PC-3 (cell line): ENCODE measurements at regions not wholly inside any gene's neighbourhood (a gene's known extent, or its start where the extent isn't known, plus 50 kb on each side); places are given as distances from the start of the nearest gene placed in this dataset.

Experiments
- ATAC-seq: fragments of 200-7000 bp; cut with Tn5 transposase; 2 replicates; pipeline ENCODE4 v1.9.1; 2020; ENCODE audit warnings: mild to moderate bottlenecking, moderate library complexity
- BruUV-seq: library from RNA; stranded (reverse); fragments of 400-500 nt; replicated peaks from 2 replicates; lab custom pipeline; 2021; lab: Mats Ljungman, UMichigan
- CTCF ChIA-PET: fragments of 300-600 bp; sonication (Branson Sonifier 250); formaldehyde crosslinking; loops from one replicate; lab custom pipeline; 2022; ENCODE audit warnings: antibody characterized with exemption; lab: Charles Lee
- POLR2A ChIA-PET: fragments of 300-600 bp; sonication (Branson Sonifier 250); formaldehyde crosslinking; loops from one replicate; lab custom pipeline; 2022; ENCODE audit warnings: antibody characterized with exemption; ENCODE audit not compliant: unreplicated experiment; lab: Charles Lee
- DNase-seq: peaks from one replicate; pipeline ENCODE4 v3.0.0-alpha.2; 2015
- H2AFZ ChIP-seq: fragments of 300-600 bp; sonication (generic); 2 replicates; pipeline ENCODE4 v1.6.0; 2016; ENCODE audit warnings: antibody characterized with exemption, low read length
- H3F3A ChIP-seq: fragments of 300-600 bp; sonication (generic); one replicate; pipeline ENCODE4 v1.6.0; 2017; ENCODE audit warnings: antibody characterized with exemption, low read length, control low read depth, mild to moderate bottlenecking; ENCODE audit not compliant: unreplicated experiment
- H3K27ac ChIP-seq: fragments of 300-600 bp; sonication (generic); 2 replicates; pipeline ENCODE4 v1.5.1; 2016; ENCODE audit warnings: mild to moderate bottlenecking, low read length
- H3K27me3 ChIP-seq: fragments of 300-600 bp; sonication (generic); 2 replicates; pipeline ENCODE4 v1.6.1; 2016; ENCODE audit warnings: low read length, mixed read lengths
- H3K36me3 ChIP-seq: fragments of 300-600 bp; sonication (generic); 2 replicates; pipeline ENCODE4 v1.6.1; 2016; ENCODE audit warnings: low read depth, mixed run types, low read length, mixed read lengths
- H3K4me1 ChIP-seq: fragments of 300-600 bp; sonication (generic); 2 replicates; pipeline ENCODE4 v1.5.1; 2016; ENCODE audit warnings: low read length; ENCODE audit not compliant: insufficient read depth
- H3K4me2 ChIP-seq: fragments of 300-600 bp; sonication (generic); 2 replicates; pipeline ENCODE4 v1.6.0; 2016; ENCODE audit warnings: low read length
- H3K4me3 ChIP-seq: fragments of 300-600 bp; sonication (generic); 2 replicates; pipeline ENCODE4 v1.5.1; 2016; ENCODE audit warnings: mild to moderate bottlenecking, low read length, mixed read lengths
- H3K79me2 ChIP-seq: fragments of 300-600 bp; sonication (generic); 2 replicates; pipeline ENCODE4 v1.6.1; 2017; ENCODE audit warnings: low read length, mixed read lengths
- H3K9ac ChIP-seq: fragments of 300-600 bp; sonication (generic); 2 replicates; pipeline ENCODE4 v1.6.0; 2016; ENCODE audit warnings: mild to moderate bottlenecking, low read length
- H3K9me2 ChIP-seq: fragments of 300-600 bp; sonication (generic); replicated peaks from 2 replicates; pipeline ENCODE4 v1.6.1; 2016; ENCODE audit warnings: mixed run types, low read length, mixed read lengths
- H3K9me3 ChIP-seq: fragments of 300-600 bp; sonication (generic); 2 replicates; pipeline ENCODE4 v1.6.1; 2016; ENCODE audit warnings: low read length, mixed read lengths
- H4K20me1 ChIP-seq: fragments of 300-600 bp; sonication (generic); 2 replicates; pipeline ENCODE4 v1.6.1; 2016; ENCODE audit warnings: low read length, mixed read lengths
- EZH2 ChIP-seq: fragments of 300-600 bp; sonication (generic); IDR thresholded peaks from one replicate; pipeline ENCODE4 v1.6.1; 2017; ENCODE audit warnings: antibody characterized with exemption, mild to moderate bottlenecking, low read length; ENCODE audit not compliant: unreplicated experiment
- EZH2phosphoT487 ChIP-seq: fragments of 300-600 bp; sonication (generic); IDR thresholded peaks from 2 replicates; pipeline ENCODE4 v1.6.1; 2018; ENCODE audit warnings: mild to moderate bottlenecking, antibody characterized with exemption, low read length, borderline replicate concordance
- intact Hi-C: fragments of 100-400 bp; cut with micrococcal nuclease; formaldehyde crosslinking; loops from 2 replicates; pipeline ENCODE4 v1.9.0; 2023
- TF ChIP-seq, protein P1 (sequence below): fragments of 300-600 bp; sonication (generic); conservative IDR thresholded peaks from 2 replicates; pipeline ENCODE4 v1.5.1; 2017; ENCODE audit warnings: antibody characterized with exemption, low read depth, mild to moderate bottlenecking, low read length

DNA sequence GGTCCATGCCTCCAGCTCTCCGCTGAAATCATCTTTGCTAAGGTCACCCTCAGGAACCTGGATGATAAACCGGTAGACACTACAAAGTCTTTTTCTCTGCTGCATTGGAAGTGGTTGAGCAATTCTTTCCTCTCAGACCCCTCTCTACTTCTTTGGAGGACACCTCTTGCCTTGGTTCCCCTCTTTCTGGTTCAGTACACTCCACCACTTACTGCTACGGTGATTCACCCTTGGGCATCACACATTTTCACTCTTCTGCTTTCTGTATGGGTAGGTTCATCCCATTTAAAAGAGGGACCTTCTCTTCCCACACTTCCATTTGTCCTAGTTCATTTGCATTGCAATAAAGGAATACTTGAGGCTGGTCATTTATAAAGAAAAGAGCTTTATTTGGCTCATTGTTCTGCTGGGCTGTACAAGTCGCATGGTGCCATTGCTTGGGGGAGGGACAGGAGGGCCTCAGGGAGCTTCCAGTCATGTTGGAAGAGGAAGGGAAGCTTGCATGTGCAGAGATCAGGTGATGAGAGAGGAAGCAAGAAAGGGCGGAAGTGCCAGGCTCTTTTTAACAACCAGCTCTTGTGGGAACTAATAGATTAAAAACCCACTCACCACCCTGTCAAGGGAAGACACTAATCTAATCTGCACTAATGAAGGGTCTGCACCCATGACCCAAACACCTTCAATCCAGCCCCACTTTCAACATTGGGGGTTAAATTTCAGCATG, 149.7 kb upstream of the TMEM170B start:
- no peaks in the 10 kb centered on the region for H3K9me2 ChIP-seq
- ChIA-PET CTCF (no interaction called here), POLR2A (no interaction called here)
- no peak overlapping the region for H3K4me3 ChIP-seq
- no peaks in the 10 kb centered on the region for H3K79me2 ChIP-seq
- H2AFZ ChIP-seq, result no peak overlapping the region
- H3K27me3 ChIP-seq, result no peaks in the 10 kb centered on the region
- H4K20me1 ChIP-seq, result no peaks in the 10 kb centered on the region
- ATAC-seq, result no peak
- no peak overlapping the region for H3K4me2 ChIP-seq
- TF ChIP-seq EZH2 (no peak), EZH2phosphoT487 (no peak)
- TF ChIP-seq, protein P1, sequence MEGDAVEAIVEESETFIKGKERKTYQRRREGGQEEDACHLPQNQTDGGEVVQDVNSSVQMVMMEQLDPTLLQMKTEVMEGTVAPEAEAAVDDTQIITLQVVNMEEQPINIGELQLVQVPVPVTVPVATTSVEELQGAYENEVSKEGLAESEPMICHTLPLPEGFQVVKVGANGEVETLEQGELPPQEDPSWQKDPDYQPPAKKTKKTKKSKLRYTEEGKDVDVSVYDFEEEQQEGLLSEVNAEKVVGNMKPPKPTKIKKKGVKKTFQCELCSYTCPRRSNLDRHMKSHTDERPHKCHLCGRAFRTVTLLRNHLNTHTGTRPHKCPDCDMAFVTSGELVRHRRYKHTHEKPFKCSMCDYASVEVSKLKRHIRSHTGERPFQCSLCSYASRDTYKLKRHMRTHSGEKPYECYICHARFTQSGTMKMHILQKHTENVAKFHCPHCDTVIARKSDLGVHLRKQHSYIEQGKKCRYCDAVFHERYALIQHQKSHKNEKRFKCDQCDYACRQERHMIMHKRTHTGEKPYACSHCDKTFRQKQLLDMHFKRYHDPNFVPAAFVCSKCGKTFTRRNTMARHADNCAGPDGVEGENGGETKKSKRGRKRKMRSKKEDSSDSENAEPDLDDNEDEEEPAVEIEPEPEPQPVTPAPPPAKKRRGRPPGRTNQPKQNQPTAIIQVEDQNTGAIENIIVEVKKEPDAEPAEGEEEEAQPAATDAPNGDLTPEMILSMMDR, result no peak
- intact Hi-C loops, result no loop called here
- H3K27ac ChIP-seq, result no peak overlapping the region
- H3K36me3 ChIP-seq, result no peaks in the 10 kb centered on the region
- H3F3A ChIP-seq, result no peaks in the 10 kb centered on the region
- peaks cover 19% of the 10 kb centered on the region for H3K4me1 ChIP-seq
- H3K9me3 ChIP-seq, result no peaks in the 10 kb centered on the region
- DNase-seq, result no peak
- no TSS peak for BruUV-seq
- H3K9ac ChIP-seq, result no peak overlapping the region

DNA sequence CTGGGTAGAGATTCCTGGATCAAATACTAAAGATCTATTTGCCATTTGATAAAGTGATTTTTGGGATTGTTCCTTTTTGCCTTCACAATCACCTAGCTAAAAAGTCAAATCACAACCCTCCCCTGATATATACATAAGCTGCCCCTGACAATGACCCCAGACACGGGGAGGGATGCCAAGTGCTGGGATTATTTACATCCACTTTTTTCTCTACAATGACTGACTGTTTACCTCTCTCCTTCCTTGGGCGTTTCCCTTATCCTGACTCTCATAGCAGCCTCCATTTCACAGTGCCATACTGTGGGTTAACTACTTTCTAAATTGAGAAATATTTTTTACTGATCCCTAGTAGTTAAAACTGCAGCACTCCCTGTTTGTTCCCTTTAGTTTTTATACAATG, 150.8 kb upstream of the TMEM170B start:
- peaks cover 19% of the 10 kb centered on the region for H3K4me1 ChIP-seq
- intact Hi-C loops, result no loop called here
- no peaks in the 10 kb centered on the region for H3K9me3 ChIP-seq
- H3K27ac ChIP-seq, result no peak overlapping the region
- ATAC-seq (no peak), DNase-seq (no peak)
- H3K9ac ChIP-seq, result no peak overlapping the region
- no peaks in the 10 kb centered on the region for H3K79me2 ChIP-seq
- no peaks in the 10 kb centered on the region for H3K36me3 ChIP-seq
- H2AFZ ChIP-seq, result no peak overlapping the region
- no peaks in the 10 kb centered on the region for H4K20me1 ChIP-seq
- H3K9me2 ChIP-seq, result no peaks in the 10 kb centered on the region
- CTCF ChIA-PET, result no interaction called here
- no TSS peak for BruUV-seq
- no peaks in the 10 kb centered on the region for H3K27me3 ChIP-seq
- POLR2A ChIA-PET, result no interaction called here
- H3K4me3 ChIP-seq, result no peak overlapping the region
- TF ChIP-seq, protein P1, result no peak
- TF ChIP-seq EZH2phosphoT487, result no peak
- no peak for TF ChIP-seq EZH2
- H3K4me2 ChIP-seq, result no peak overlapping the region
- H3F3A ChIP-seq, result no peaks in the 10 kb centered on the region

DNA sequence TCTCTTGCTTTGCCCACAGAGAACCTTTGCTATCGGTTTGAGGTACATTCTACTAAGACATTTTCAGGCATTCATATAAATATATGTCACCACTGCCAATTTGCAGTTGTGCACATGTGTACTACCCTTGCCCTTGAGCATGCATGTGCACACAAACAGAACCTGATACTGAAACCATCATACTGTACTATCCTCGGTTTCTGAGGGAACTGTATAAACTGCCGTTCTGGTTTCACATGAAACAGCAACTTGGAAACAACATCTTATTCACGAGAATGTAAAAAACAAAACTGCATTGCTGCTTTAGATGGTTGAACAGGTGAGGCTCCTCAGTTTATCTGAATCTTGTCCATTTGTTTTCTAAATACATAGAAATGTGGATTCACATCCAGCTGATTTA, 151.2 kb upstream of the TMEM170B start:
- Histone ChIP-seq H3K9me2 (no peaks in the 10 kb centered on the region), H3F3A (no peaks in the 10 kb centered on the region), H3K4me2 (no peak overlapping the region), H3K9ac (no peak overlapping the region), H2AFZ (no peak overlapping the region), H3K36me3 (no peaks in the 10 kb centered on the region), H3K79me2 (no peaks in the 10 kb centered on the region), H3K27ac (no peak overlapping the region), H3K9me3 (no peaks in the 10 kb centered on the region), H4K20me1 (no peaks in the 10 kb centered on the region), H3K4me1 (peaks cover 19% of the 10 kb centered on the region), H3K4me3 (no peak overlapping the region), H3K27me3 (no peaks in the 10 kb centered on the region)
- TF ChIP-seq EZH2, result no peak
- TF ChIP-seq EZH2phosphoT487, result no peak
- TF ChIP-seq, protein P1, result no peak
- BruUV-seq, result no TSS peak
- ChIA-PET CTCF (no interaction called here), POLR2A (no interaction called here)
- ATAC-seq (no peak), DNase-seq (no peak)
- intact Hi-C loops, result no loop called here
